ENCODE measurements at regions not wholly inside any gene's neighbourhood (a gene's known extent, or its start where the extent isn't known, plus 50 kb on each side); places are given as distances from the start of the nearest gene placed in this dataset.

GRCh38 chr10:81570878-81571794 lies 303.9 kb upstream of the NRG3 start:
- DNase-seq, result no peak
- H3K36me3 ChIP-seq, result no peaks in the 10 kb centered on the region
- WGBS, 2 donors, result 90 to 96% methylated on average over 7 to 18 of the region's 21 CpGs
- H3K4me1 ChIP-seq, result no peaks in the 10 kb centered on the region
- H3K27me3 ChIP-seq, result no peaks in the 10 kb centered on the region
- TF ChIP-seq POLR2A (IDR thresholded peaks at IDR 0.05) (no peak), CTCF (IDR thresholded peaks at IDR 0.05) (no peak)
- H3K4me3 ChIP-seq (replicated peaks in 1 of 3), result no peak overlapping the region
- intact Hi-C loops (cut with DNase I), result no loop called here
- no peak overlapping the region for H3K27ac ChIP-seq
- no peaks in the 10 kb centered on the region for H3K9me3 ChIP-seq

GRCh38 chr10:81575036-81575435 lies 300.0 kb upstream of the NRG3 start:
- intact Hi-C loops (cut with DNase I), result no loop called here

DNA sequence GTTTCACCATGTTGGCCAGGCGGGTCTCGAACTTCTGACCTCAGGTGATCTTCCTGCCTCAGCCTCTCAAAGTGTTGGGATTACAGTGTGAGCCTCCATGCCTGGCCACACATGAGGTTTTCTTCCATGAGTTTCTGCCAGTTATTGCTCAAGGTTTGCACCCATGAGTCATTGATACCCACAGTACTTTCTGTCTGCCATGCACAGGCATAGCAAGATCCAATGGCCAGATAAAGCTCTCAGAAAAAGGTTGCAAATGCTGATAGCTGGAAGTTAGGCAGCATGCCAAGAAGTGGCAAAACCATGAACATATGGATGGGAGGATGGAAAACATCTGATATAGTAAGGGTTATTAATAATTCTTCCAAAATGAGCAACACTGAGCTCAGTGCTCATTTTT lies 298.7 kb upstream of the NRG3 start:
- WGBS, 2 donors, result 92 to 96% methylated on average over 2 of the region's 2 CpGs
- intact Hi-C loops (cut with DNase I), result no loop called here

More at GRCh38 chr10:81575036-81575435, 300.0 kb upstream of the NRG3 start:
- Histone ChIP-seq H3K27me3 (no peaks in the 10 kb centered on the region), H3K36me3 (no peaks in the 10 kb centered on the region), H3K27ac (no peak overlapping the region), H3K4me3 (replicated peaks in 1 of 3) (no peak overlapping the region), H3K4me1 (no peaks in the 10 kb centered on the region), H3K9me3 (no peaks in the 10 kb centered on the region)
- WGBS, 2 donors, result 78 to 86% methylated on average over 3 of the region's 3 CpGs
- DNase-seq, result no peak
- TF ChIP-seq CTCF (IDR thresholded peaks at IDR 0.05) (no peak), POLR2A (IDR thresholded peaks at IDR 0.05) (no peak)

DNA sequence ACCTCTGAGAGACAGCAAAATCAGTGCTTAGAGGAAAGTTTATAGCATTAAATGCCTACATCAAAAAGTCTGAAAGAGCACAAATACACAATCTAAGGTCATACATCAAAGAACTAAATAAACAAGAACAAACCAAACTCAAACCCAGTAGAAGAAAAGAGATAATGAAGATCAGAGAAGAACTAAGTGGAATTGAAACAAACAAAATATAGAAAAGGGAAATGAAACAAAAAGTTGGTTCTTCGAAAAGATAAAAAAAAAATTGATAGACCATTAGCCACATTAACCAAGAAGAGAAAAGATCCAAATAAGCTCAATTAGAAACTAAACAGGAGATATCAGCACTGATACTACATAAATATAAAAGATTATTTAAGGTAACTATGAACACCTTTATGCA lies 280.0 kb upstream of the NRG3 start:
- DNase-seq, result no peak
- Histone ChIP-seq H3K4me3 (replicated peaks in 1 of 3) (no peak overlapping the region), H3K4me1 (no peaks in the 10 kb centered on the region), H3K27me3 (no peaks in the 10 kb centered on the region), H3K36me3 (no peaks in the 10 kb centered on the region), H3K27ac (no peak overlapping the region), H3K9me3 (no peaks in the 10 kb centered on the region)
- TF ChIP-seq CTCF (IDR thresholded peaks at IDR 0.05) (no peak), POLR2A (IDR thresholded peaks at IDR 0.05) (no peak)
- intact Hi-C loops (cut with DNase I), result no loop called here
- 91 to 92% methylated on average over 1 of the region's 1 CpG for WGBS, 2 donors

More for the DNA sequence above, 298.7 kb upstream of the NRG3 start:
- Histone ChIP-seq H3K9me3 (no peaks in the 10 kb centered on the region), H3K36me3 (no peaks in the 10 kb centered on the region), H3K27ac (no peak overlapping the region), H3K4me1 (no peaks in the 10 kb centered on the region), H3K27me3 (no peaks in the 10 kb centered on the region), H3K4me3 (replicated peaks in 1 of 3) (no peak overlapping the region)
- no peak for DNase-seq
- no peak for TF ChIP-seq POLR2A (IDR thresholded peaks at IDR 0.05)
- no peak for TF ChIP-seq CTCF (IDR thresholded peaks at IDR 0.05)

DNA sequence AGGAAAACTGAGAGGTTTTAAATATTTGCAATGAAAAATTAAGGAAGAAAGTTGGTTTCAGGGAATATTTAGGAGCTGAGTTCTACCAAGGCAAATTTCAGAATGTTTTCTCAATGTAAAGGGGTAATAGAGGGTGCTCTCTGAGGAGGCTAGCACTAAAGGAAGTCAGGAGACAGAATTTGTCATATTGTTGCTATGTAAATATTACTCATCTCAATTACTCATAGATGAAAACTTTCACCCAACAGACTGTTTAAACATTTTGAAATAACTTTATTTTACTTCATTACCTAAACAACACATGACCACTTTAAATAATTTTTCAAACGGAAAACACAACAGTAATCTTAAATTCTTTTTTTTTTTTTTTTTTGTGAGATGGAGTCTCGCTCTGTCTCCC lies 274.8 kb upstream of the NRG3 start:
- intact Hi-C loops (cut with DNase I), result no loop called here
- WGBS, 2 donors, result 89 to 95% methylated on average over 2 of the region's 2 CpGs
- DNase-seq, result no peak
- Histone ChIP-seq H3K27ac (no peak overlapping the region), H3K36me3 (no peaks in the 10 kb centered on the region), H3K4me3 (replicated peaks in 1 of 3) (no peak overlapping the region), H3K9me3 (no peaks in the 10 kb centered on the region), H3K27me3 (no peaks in the 10 kb centered on the region), H3K4me1 (peaks cover 0 to 4% of the 10 kb centered on the region in 2 donors)
- TF ChIP-seq POLR2A (IDR thresholded peaks at IDR 0.05), result no peak
- no peak for TF ChIP-seq CTCF (IDR thresholded peaks at IDR 0.05)
